NCI-H1092 treated with DMSO at 0.1 percent for 48 hours (cell line): ENCODE measurements at regions not wholly inside any gene's neighbourhood (a gene's known extent, or its start where the extent isn't known, plus 50 kb on each side); places are given as distances from the start of the nearest gene placed in this dataset.

ENCODE experiments used
- DNase-seq: peaks from one replicate; lab custom pipeline; 2025; lab: John Stamatoyannopoulos, UW

DNA sequence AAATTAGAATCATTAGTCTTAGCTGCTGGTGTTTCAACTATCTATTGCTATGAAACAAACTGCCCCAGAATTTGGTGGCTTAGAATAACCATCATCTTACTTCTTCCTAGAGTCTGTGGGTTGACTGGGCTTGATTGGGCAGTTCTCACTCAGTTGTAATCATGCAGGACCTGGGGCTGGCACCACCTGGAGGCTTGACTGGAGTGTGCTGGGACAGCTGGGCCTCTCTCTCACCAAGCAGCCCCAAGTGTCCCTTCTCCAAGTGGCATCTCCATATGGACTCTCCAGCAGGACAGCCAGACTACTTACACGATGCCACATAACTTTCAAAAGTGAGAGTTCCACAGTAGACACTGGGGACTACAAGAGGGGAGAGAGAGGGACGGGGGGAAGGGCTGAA is 140.3 kb upstream of the ATP1B1 start:
- DNase-seq, result no peak

DNA sequence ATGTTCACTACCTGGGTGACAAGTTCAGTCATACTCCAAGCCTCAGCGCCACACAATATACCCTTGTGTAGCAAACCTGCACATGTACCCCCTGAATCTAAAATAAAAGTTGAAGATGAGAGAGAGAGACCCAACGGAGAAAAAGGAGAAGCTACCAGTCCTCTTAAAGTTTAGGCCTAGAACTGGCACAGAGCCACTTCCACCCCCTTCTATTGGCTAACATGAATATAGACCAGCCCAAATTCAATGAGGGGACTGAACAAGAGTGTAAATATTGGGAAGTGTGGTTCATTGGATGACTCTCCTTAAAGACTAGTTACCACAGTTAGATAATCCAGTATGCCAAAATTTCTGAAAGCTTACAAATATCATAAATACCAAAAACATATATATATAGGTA is 139.9 kb upstream of the ATP1B1 start:
- DNase-seq, result no peak

DNA sequence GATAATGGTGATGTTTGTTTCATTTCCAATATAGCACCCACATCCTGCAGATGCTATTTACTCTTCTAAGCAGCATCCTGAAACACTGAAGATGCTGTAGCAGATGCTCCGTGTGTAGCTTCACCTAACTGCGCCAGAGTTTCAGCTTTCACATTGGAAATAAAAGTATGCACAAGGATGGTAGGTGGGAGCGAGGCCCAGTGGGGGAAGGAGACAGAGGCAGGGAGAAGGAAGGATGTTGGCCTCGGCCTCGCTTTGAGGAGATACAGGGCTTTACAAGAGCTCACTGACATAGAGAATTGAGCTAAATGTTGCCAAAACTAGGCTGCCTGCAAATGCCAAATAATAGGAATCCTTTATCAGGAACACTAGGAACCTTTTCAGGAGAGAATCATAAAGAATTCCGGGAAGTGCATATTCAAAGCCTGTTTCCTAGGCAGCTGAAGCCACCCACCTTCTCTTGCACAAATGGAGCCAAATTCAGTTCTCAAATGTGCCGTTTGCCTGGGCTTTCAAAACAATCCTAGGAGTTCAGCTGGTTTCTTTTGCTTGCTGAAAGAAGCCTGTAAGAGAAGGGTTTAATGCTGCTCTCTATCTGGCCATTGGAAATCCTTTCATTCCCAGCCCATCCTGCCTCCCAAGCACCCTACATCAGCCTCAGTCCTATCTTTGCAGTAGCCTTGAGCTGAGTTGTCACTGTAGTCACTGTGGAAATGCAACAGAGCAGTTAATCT is 135.4 kb upstream of the ATP1B1 start:
- no peak for DNase-seq

DNA sequence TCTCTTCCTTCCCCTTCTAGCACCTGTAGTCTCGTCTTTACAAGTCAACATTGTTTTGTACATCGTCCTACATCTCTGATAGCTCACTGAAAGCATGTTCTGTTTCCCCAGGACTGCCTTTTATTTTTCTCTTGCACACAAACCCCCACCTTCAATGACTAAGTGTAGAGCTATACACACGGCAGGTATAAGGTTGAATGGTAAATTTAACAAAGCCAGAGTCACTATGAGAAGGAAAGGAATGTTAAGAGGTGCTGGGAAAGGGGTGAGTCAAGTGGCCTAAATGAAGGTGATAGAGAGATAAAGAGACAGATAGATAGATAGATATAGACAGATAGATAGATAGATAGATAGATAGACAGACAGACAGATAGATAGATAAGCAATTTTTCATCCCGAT is 134.3 kb upstream of the ATP1B1 start:
- DNase-seq, result no peak

GRCh38 chr1:168972887-168973286 is 133.6 kb upstream of the ATP1B1 start:
- DNase-seq, result no peak

- DNase-seq, result no peak
Observed at GRCh38 chr1:168974117-168974516, 132.4 kb upstream of the ATP1B1 start.

GRCh38 chr1:168974611-168975010 is 131.9 kb upstream of the ATP1B1 start:
- no peak for DNase-seq

DNA sequence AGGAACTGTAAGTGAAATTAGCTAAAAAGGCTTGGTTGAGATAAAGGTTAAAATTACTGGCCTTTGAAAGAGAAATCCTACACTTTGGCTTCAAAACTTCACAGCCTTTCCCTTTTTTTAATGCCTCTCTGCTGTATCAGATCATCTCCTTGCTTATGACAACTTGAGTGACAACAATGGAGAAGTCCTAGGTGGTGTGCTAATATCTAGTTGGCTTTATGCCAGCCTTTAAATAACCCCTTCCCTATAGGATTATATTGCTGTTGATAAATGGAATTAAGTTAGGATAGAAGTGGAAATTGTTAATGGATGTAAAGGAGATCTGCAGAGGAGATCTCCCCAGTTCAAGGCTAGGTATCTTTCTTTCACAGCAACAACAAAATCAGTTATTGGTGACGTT is 130.2 kb upstream of the ATP1B1 start:
- no peak for DNase-seq

DNA sequence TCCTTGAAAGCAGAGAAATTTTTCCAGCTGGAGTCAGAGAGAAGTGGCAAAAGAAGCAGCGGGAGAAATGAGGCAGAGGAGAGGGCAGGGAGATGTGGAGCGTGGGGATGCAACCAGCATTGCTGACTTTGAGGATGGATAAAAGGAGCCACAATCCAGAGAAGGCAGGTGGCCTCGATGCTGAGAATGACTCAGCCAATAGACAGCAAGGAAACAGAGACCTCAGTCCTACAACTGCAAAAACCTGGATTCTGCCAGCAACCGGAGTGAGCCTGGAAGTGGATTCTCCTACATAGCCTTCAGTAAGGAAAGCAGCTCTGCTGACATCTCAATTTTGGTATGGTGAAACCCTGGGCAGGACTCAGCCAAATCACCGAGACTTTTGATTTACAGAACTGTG is 128.9 kb upstream of the ATP1B1 start:
- no peak for DNase-seq

DNA sequence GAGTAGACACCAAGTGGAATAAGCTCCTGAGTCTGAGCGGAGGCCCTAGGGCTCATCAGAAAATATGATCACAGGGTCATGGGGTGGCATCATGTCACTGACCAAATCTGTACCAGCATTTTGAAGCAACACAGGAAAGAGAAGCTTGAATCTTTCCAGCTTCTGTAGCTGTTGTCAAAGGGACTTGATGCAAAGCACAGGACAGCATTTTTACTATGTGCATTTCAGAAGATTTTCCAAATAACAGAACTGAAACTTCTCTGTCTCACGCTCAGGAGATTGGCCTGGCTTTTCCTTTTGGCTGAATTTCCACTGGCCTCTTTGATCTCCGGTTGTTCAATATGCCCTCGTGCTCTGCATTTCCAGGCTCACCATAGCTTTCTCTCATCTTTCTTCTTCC is 127.2 kb upstream of the ATP1B1 start:
- DNase-seq, result no peak

GRCh38 chr1:168980180-168980579 is 126.3 kb upstream of the ATP1B1 start:
- DNase-seq, result no peak

DNA sequence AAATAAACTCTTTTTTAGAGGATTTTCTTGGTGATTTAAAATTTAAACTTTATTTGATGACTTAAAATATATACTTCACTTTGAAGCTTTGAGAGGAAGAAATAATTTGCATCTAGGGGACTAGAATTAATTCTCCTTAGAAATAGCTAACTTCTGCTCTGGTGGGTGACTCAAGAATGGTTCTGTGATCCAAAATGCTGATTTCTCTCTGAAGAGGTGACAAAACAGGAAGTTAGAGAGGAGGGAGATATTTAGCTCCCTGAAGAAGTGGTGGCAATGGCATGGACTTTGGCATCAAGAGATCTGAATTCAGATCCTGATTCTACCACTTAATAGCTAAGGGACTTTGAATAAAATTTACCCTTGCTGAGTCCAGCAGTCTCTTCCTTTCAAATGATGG is 125.8 kb upstream of the ATP1B1 start:
- DNase-seq, result no peak

- DNase-seq, result no peak
Observed at GRCh38 chr1:168982778-168983177, 123.7 kb upstream of the ATP1B1 start.

GRCh38 chr1:168987330-168987729 is 119.2 kb upstream of the ATP1B1 start:
- no peak for DNase-seq

GRCh38 chr1:168987923-168988322 is 118.6 kb upstream of the ATP1B1 start:
- DNase-seq, result no peak

GRCh38 chr1:168989985-168990384 is 116.5 kb upstream of the ATP1B1 start:
- no peak for DNase-seq

GRCh38 chr1:168991667-168992475 is 114.6 kb upstream of the ATP1B1 start:
- no peak for DNase-seq

DNA sequence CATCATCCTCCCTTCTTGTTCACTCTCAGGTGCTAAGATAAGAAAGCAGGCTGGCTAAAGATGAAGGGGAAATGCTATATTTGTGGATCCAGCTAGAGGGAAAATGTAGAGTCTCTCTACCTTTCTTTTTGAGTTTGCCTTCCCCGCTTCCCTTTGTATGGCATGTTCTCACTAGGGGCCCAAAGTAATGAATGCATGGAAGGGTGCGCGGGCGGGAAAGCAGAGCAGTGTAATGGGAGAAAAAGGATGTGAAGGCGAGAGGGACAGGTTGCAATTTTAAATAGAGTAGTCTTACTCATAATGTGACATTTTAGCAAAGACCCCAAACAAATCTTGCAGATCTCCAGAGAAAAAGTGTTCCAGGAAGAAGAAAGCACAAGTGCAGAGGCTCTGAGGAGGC is 105.1 kb upstream of the ATP1B1 start:
- DNase-seq, result no peak

GRCh38 chr1:169003864-169004516 is 102.5 kb upstream of the ATP1B1 start:
- DNase-seq, result no peak

GRCh38 chr1:169005776-169006175 is 100.7 kb upstream of the ATP1B1 start:
- DNase-seq, result no peak

GRCh38 chr1:169009666-169010065 is 96.8 kb upstream of the ATP1B1 start:
- no peak for DNase-seq

- DNase-seq, result no peak
Observed at GRCh38 chr1:169012416-169012815, 94.1 kb upstream of the ATP1B1 start.

- no peak for DNase-seq
Observed at GRCh38 chr1:169013821-169014220, 92.7 kb upstream of the ATP1B1 start.
